Fibroblast of lung (primary cell): ENCODE measurements at regions not wholly inside any gene's neighbourhood (a gene's known extent, or its start where the extent isn't known, plus 50 kb on each side); places are given as distances from the start of the nearest gene placed in this dataset.

Source experiments
- CTCF ChIP-seq, 2 donors: IDR thresholded peaks in 1 of 2; conservative IDR thresholded peaks in 1 of 2; 1 replicate in 1 of 2; 2 replicates in 1 of 2; pipeline ENCODE4 v1.5.1; 2011 to 2012; ENCODE audit warnings: low read length in 2 of 2, control low read depth in 1 of 2, inconsistent platforms in 1 of 2, low read depth in 1 of 2, mild to moderate bottlenecking in 1 of 2
- EZH2 ChIP-seq: IDR thresholded peaks from 2 replicates; pipeline ENCODE4 v1.5.1; 2012; ENCODE audit warnings: low read length, control low read depth, mild to moderate bottlenecking; ENCODE audit errors: missing control alignments

GRCh38 chr1:36622741-36623648 is 140.3 kb upstream of the CSF3R start:
- TF ChIP-seq CTCF (conservative IDR thresholded peaks at IDR 0.05 in 1 of 2, IDR thresholded peaks at IDR 0.05 in 1 of 2; ENCODE audit: low read depth in 1 of 2, low read length in 2 of 2) (no peak), EZH2 (no peak)
